GM19468 (cell line): ENCODE measurements at regions not wholly inside any gene's neighbourhood (a gene's known extent, or its start where the extent isn't known, plus 50 kb on each side); places are given as distances from the start of the nearest gene placed in this dataset.
"Not testable (repeated sequence)": the region's sequence is repeated elsewhere in the genome, so short reads cannot be mapped to it uniquely, and the experiment has no call there.

ENCODE experiments used
- ATAC-seq: cut with Tn5 transposase; IDR thresholded peaks from one replicate; pipeline ENCODE4 v1.9.1; 2021; ENCODE audit warnings: mild to moderate bottlenecking, moderate library complexity, moderate number of reproducible peaks; ENCODE audit not compliant: unreplicated experiment; ENCODE audit errors: extremely low read depth

DNA sequence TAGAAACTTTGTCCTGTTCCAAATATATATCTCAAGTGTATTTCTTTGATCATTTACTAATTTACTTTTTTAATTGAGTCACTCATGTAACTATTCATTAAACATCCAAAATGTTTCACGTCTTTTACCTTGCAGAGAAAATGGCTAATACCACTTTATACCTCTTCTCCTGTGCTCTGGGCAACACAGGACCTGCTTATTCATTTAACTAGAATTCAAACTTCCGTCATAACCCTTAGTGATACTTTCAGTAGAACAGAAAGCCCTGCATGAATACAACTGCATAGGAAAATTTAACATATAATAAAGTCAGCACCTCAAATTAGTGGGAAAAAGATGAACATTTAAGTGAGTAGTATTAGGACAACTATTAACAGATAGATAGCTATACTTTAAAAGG is 205.2 kb downstream of the MREG start:
- no peak for ATAC-seq

DNA sequence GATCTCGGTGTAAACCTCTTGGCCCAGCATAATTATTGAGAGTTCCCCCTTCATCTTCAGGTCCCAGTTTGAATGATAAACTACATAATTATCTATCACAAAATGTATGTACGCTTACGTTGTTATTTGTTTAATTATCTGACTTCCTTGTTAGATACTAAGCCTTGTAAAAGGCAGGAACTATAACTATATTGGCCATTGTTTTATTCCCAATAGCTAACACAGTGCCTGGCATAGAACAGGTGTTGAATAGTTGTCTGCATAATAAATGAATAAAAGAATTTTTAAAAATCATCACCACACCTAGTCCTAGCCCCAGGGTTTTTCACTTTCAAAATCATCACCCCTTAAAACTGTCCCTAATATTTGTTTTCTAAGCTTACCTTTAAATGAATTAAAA is 207.9 kb downstream of the MREG start:
- ATAC-seq = no peak

GRCh38 chr2:215803150-215803549 is 210.2 kb downstream of the MREG start:
- no peak for ATAC-seq

GRCh38 chr2:215799194-215799593 is 214.2 kb downstream of the MREG start:
- no peak for ATAC-seq

DNA sequence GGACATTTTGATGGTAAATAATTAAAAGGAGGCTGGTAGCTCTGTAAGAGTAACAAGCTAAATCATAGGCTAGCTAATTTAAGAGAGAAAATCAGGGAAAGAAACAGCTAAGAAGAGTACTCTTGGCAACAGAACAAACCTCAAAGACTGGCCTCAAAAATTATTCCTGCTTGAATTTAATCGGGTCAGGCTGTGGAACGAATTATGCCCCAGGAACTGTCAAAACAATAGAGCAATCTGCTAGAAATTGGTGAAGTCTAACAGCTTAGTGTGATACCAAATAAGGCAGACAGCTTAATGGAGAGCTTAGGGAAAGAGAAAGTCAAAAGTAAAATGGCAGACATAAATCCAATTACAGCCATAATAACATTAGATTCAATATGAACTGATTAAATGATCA is 215.7 kb downstream of the MREG start:
- no peak for ATAC-seq

DNA sequence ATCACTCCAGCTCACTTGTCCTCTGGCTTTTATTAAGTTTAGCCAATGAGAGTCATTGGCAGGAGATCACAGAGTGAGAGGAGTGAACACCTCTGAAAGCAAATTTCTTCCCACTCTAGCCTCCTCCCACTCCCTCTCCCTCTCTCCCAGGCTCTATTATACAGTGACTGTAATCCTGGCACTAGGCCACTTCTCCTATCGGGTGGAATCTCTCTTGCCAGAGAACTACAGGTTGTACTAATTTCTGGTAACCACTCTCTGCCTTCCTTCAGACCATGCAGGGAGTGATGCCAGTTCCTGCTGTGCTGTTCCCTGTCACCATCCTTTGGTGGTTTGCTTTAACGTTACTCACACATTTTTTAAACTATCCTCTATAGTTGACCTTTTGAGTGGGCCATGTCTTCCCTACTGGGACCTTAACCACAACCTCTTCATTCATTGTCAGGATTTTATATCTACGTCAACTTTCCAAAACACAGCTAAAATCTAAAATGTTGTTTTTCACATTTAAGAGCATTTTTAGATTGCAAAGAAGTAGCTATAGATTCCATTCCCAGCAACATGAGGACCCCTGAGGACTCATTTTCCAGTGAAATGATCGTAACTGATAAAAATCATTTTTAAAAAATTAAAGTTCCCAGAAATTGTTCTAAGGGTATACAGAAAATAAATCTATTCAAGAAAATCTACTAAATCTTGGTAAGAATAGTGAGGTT is 217.1 kb downstream of the MREG start:
- no peak for ATAC-seq

- ATAC-seq = no peak
These were observed 218.4 kb downstream of the MREG start for GRCh38 chr2:215794829-215795546.

DNA sequence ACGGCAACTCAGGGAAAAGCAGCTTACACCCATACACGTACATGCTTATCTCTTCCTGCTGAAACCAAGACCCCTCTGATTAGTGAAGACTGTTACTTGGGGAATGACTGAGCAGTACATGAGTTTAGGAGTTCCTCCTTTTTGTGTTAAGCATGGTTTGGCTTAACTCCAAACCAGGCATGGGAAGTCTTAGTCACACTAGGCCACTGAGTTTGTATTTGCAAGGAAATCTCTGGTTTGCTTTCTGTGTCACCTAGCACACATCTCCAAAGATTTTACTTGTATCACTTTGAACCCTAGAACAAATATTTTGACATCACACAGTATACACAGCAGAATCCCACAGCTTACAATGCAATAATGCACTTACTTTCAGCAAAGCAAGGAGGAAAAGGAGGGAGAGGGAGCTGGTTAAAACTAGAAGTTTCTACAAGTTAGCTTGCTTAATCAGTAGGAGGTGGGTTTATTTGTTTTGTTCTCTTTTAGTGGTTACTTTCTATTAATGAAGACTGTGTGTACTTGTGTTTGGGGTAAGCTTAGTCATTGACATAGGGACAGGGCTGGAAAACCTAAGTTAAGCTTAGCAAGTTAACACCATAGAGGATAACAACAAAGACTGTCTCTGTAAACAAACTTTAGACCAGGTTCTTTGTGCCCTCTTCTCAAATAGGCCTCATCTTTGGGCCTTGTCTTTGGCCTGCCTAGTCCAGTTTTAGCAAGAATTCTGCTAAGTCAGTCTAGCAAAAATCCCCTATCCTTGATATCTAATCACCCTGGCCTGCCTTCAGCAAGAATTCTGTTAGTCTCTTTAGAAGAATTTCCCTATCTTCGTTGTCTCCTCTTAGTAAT is 219.4 kb downstream of the MREG start:
- peak; percentile 47 for ATAC-seq

DNA sequence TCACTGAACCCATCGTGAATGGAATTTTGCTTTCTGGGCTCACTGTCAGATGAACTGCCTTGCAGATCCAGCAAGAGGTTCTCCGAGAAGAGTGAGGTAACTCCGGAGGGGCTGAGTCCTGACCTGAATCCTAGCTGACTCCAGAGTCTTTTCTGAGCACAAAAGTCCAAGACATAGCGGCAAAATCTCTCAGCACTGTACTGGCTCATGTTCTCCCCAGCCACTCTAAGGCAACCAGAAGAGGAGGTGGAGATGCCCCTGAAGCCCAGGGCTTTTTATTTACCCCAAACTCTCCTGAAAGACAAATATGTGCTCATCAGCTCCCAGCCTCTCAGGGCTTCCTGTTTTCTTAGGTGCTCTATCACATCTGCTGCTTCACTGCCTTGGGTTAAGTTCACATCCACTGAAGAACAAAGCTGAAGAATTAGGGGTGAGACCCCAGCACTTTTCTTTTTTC is 221.8 kb downstream of the MREG start:
- ATAC-seq = no peak

DNA sequence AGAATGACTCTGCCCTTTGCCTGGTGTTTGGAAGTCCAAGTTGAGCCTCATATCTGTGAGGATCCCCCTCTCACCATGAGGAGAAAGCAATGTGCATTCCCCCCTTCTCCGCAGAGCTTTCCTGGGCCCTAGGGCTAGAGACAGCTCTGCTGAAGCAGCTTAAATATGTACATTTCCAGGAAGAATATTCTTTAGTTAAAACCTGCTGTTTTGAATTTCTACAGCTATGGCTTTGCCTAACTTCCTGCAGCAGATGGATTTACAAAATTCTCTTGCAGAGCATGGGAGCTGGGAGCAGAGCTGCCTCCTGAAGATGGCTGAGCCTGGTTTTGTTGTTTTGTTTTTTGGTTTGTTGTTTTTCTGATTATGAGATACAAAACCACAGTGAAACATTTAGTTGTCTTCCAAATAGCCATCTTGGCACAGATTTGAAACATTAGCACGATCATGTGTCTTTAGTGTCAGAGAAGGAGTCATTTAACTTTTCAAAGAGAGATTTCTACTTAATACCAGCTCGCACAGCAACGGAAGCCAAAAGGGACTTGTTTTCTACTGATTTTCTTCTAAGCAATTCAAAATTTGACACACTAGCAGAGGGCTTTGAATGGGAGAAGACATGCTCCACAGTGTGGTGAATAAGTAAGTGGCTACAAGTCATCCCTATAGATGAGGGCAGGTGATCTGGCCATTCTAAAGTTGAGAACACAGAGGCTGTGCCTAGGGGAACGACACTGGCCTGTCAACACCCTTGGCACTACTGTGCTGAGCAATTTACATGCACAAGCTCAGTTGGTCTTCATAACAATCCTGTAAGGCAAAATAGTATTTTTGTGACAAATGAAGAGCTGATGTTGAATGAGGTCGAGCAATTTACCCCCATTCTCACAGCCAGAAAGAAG is 222.6 kb downstream of the MREG start:
- no peak for ATAC-seq

DNA sequence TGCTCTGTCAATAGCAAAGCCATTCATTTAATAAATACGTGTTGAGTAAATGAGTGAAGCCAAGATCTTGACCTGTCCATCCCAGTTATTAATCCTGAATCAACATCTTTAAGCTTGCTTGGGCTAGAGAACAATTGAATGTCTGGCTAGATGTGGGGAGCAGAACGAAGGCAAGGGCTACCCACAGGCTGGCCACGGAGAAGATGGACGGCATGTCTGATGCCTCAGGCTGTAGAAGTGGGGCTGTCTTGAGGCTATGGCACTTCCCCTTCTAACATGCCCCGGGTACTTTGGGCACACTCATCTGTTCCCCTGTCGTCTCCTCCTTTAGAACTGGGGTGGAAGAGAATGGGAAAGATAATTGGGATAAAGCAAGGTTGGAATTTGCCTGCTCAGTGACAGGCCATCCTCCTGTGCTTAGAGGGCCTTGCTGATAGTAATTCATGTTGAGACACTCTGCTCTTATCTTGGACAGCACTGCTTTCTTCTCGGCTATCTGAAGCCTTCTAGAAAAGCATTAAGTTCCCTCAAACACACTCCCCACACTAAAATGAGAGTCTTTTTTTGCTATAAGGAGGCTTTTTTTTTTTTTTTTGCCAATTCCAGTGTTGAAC is 225.7 kb downstream of the MREG start:
- no peak for ATAC-seq

DNA sequence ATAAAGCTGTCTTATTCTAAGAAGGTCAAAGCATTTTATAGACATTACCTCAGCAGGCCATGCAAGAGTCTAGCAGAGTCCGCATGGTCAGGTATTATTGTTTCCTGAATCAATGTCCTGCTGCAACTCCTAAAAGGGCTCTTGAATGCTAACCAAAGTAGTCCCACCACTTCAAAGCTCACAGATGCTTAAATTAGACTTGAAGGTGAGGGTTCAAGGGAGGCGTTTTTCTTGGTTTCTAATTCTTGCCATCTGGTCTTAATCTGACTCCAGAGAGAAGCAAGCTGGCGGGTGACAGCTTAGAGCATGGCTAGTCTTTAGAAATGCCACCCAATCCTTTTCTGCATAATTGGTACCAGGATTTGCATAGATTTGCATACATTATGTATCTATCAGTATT is 226.3 kb downstream of the MREG start:
- no peak for ATAC-seq

GRCh38 chr2:215784371-215784783 is 229.0 kb downstream of the MREG start:
- ATAC-seq = no peak

DNA sequence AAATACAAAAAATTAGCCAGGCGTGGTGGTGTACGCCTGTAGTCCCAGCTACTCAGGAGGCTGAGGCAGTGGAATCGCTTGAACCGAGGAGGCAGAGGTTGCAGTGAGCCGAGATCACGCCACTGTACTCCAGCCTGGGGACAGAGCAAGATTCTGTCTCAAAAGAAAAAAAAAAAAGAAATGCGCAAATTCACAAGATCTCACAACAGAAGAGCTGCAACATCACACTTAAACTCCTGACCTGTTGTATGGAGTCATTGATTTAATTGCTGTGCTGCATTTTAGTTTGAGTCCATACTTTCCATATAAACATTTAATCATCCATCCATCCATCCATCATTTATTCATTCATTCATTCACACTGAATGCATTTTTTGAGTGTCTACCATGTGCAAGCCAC is 229.7 kb downstream of the MREG start:
- not testable (repeated sequence) for ATAC-seq

DNA sequence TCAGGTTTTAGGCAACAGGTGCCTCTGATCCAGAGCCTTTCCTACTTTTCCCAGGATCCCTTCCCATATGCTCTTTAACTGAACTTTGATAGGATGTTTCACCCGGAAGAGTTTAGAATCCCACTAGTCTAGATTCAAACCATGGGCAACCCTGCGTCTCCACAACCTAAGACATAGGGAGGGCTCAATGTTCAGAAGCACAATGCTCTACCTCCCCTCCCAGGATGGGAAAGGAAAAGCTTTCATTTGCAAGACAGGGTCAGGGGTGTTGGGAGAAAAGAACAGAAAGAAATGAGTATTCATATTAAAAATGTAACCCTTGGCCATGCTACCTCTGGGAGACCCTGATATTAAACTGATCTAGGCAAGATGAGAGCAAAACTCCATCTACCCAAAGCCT is 230.4 kb downstream of the MREG start:
- no peak for ATAC-seq

DNA sequence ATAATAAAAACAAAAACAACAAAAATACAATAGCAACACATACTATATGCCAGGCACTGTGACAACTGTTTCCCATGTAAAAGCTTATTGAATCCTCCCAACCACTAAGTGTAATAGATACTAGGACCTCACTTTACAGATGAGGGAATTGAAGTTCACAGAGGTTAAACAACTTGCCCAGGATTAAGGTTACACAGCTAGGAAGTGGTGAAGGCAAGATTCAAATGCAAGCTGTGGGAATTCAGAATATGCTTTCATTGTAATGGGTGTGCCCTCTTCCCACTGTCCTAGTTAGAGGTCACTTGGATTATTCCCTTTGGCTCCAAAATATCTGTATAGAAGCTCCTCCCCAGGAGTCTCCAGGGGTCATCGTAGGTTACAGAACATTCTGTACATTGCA is 231.1 kb downstream of the MREG start:
- ATAC-seq = no peak

GRCh38 chr2:215780907-215781685 is 232.3 kb downstream of the MREG start:
- no peak for ATAC-seq

GRCh38 chr2:215780313-215780712 is 233.0 kb downstream of the MREG start:
- ATAC-seq = no peak

DNA sequence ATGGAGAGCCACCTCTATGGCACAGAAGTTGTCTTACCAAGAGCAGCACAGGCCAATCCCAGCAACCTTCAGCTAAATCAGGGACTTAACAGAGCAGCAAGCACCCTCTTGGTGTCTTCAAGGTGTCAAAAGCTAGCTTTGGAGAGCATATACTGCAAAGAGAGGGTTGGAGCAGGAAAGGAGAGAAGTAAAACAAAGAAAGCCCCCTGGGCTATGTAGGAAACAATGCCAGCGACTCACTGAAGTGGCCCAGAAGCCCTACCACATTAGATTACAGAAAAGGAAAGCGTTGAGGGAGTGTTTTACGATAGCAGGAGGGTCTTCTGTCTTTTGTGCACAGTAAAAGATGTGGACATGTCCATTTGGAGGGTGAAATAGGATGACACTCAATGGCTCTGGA is 233.4 kb downstream of the MREG start:
- no peak for ATAC-seq
